GM12873 (cell line): ENCODE measurements at regions not wholly inside any gene's neighbourhood (a gene's known extent, or its start where the extent isn't known, plus 50 kb on each side); places are given as distances from the start of the nearest gene placed in this dataset.

Source experiments
- TF ChIP-seq, protein P1 (sequence below): IDR thresholded peaks from 2 replicates; pipeline ENCODE4 v1.5.1; 2012; ENCODE audit warnings: low read depth, mild to moderate bottlenecking, moderate library complexity, low read length, control low read depth; ENCODE audit not compliant: insufficient read depth; ENCODE audit errors: missing control alignments

DNA sequence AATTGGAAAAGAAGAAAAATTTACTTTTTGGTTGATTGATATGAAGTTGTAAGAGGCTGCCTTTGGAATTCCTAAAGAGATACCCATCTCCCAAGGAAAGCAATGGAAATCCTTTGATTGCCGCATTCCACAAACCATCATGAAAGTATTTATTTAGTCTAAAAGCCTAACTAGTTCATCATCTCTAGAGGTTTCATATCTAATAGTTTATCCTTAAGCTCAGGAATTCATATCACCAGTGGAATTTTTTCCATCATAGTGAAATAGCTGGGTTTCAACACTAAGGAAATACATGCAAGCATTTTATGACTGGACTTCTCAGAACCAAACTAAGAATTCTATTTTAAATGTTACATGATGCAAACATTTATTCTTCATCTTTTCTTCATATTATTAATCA, 144.9 kb downstream of the FBXO8 start:
- TF ChIP-seq, protein P1, sequence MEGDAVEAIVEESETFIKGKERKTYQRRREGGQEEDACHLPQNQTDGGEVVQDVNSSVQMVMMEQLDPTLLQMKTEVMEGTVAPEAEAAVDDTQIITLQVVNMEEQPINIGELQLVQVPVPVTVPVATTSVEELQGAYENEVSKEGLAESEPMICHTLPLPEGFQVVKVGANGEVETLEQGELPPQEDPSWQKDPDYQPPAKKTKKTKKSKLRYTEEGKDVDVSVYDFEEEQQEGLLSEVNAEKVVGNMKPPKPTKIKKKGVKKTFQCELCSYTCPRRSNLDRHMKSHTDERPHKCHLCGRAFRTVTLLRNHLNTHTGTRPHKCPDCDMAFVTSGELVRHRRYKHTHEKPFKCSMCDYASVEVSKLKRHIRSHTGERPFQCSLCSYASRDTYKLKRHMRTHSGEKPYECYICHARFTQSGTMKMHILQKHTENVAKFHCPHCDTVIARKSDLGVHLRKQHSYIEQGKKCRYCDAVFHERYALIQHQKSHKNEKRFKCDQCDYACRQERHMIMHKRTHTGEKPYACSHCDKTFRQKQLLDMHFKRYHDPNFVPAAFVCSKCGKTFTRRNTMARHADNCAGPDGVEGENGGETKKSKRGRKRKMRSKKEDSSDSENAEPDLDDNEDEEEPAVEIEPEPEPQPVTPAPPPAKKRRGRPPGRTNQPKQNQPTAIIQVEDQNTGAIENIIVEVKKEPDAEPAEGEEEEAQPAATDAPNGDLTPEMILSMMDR: no peak

- TF ChIP-seq, protein P1: no peak
Measured at GRCh38 chr4:174137698-174138097, 145.8 kb downstream of the FBXO8 start.

- TF ChIP-seq, protein P1: no peak
Measured at GRCh38 chr4:174135936-174136406, 147.5 kb downstream of the FBXO8 start.

DNA sequence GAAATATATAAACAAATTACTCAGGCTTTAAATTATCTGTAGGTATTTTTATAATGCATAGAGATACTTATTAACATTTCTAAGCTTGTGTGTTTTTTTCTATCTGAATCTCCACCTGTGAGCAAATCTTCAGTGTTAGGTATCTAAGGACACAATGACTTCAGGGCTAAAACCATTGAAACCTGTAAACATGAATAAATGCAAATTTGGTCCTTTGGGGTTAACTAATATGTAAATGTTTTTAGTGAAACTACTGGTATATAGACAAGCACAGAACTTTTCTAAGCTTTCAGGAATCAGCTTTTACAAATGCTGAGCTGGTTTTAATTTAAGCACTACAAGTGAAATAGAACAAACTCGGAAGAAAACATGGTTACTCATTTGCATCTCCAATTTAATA, 147.9 kb downstream of the FBXO8 start:
- TF ChIP-seq, protein P1: no peak

DNA sequence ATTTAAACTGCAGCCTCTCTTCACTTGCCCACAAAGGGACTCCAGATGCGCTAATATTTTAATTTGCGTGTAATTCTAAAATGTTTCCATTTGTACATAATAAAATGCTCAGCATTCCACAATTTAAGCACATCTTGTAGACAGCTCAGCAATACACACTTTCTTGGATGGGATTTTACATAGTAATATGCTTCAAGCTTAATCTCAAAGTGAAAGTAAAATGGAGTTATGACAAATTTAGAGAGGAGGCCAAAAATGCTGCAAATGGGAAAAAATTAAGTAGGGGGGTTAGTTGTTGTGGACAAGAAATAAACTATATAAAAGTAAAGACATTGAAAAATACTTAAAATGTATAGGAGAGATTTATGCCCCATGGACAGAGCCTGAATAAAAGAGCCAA, 149.1 kb downstream of the FBXO8 start:
- TF ChIP-seq, protein P1: no peak

GRCh38 chr4:174133551-174133950, 149.9 kb downstream of the FBXO8 start:
- TF ChIP-seq, protein P1: no peak

DNA sequence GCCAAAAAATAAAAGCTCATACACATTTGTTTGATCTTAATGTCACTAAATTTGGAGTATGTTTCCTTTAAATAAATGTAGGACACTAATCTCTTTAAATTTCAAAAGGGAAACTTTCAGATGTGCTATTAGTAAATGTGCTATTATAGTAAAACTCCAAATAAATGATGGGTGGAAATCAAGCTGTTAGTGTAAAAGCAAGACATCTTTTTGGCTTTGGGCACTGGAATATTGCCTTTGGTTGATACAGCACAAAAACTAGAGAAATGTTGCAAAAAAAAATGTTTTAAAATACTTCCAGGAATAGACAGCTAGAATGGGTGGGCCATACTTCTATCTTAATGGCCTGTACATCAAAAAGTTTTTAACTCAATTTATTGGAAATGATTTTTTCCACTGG, 151.6 kb downstream of the FBXO8 start:
- TF ChIP-seq, protein P1: no peak
